NCI-H187 treated with DMSO at 0.1 percent for 48 hours (cell line): ENCODE measurements at regions not wholly inside any gene's neighbourhood (a gene's known extent, or its start where the extent isn't known, plus 50 kb on each side); places are given as distances from the start of the nearest gene placed in this dataset.
"Not testable (repeated sequence)": the region's sequence is repeated elsewhere in the genome, so short reads cannot be mapped to it uniquely, and the experiment has no call there.

Experiments used
- DNase-seq: peaks from one replicate; lab custom pipeline; 2025; lab: John Stamatoyannopoulos, UW

DNA sequence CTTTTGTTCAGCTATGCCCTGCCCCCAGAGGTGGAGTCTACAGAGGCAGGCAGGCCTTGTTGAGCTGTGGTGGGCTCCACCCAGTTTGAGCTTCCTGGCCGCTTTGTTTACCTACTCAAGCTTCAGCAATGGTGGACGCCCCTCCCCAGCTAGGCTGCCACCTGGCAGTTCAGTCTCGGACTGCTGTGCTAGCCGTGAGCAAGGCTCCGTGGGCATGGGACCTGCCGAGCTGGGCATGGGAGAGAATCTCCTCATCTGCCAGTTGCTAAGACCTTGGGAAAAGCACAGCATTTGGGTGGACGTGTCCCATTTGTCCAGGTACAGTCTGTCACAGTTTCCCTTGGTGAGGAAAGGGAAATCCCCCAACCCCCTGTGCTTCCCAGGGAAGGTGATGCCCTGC, 270.0 kb upstream of the TCERG1L start:
- DNase-seq, result not testable (repeated sequence)

GRCh38 chr10:131584287-131584686, 272.8 kb upstream of the TCERG1L start:
- DNase-seq, result no peak

DNA sequence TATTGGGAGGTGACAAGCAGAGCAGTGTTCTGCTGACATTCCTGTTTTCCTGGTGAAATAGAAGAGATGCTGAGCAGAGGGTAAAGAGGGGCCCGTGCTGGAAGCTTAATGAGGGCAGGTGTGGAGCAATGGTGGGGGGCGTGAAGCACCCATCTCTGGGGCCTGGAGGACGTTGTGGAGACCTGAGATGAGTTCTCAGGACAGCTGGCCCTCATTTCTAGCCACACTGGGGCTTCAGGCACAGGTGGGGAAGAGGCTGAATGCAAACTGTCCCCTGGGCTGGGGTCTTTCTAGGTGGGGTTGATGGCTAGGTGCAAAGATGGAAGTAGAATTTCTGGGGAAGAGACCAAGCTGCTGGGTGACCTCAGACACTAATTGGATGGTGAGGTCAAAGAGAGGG, 274.2 kb upstream of the TCERG1L start:
- DNase-seq, result no peak

DNA sequence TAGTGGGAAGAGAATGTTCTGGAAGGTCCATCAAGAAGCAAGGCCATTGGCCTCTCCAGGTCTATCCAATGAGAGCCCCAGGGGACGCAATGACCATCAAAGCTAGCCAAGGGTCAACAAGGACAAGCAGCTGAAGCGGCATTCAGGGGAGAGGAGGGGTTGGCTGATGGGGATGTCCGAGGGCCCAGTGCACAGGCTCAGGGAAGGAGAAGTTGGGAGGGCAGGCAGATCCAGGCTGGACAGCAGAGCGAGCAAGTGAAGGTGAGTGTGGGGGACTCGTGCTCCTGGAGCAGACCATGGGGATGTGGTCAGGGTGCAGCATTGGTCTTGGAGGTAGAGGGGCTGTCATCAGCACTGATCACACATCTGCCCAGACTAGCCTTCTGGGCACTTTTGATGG, 275.4 kb upstream of the TCERG1L start:
- no peak for DNase-seq

GRCh38 chr10:131587976-131588680, 276.6 kb upstream of the TCERG1L start:
- DNase-seq, result no peak

DNA sequence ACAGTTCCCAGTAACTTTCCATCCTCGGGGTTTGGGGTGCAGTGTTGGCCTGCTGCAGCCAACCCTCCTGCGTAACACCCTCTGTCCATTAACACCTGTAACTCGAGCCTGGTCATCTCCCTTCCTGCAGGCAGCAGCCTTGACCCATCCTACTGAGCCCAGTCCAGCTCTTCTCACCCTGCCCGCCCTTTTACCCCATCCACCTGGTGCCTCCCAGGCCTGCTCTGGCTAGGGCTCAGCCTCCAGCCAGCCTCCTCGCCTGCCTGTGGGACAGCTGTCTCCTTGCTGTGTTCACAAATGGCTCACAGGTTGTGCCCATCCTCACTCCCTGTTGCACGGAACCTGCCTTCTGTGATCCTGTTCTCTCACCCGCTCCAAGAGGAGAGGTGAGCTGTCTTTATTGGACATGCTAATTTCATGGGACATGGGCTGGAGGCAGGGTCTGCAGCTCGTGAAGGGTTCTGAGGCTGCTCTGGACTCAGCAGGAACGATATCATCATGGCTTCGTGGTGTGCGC, 277.2 kb upstream of the TCERG1L start:
- DNase-seq, result no peak

DNA sequence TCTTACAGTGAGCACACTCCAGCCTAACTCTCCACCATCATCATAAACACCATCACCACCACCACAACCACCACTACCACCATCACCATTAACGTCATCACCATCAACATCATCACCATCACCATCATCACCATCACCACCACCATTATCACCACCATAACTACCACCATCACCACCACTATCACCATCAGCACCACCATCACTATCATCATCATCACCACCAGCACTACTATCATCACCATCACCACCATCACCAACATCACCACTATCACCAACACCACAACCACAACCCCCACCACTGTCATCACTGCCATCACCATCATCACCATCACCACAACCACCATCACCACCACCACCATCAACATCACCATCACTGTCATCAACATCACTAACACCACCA, 279.0 kb upstream of the TCERG1L start:
- DNase-seq, result no peak

- no peak for DNase-seq
Measured at GRCh38 chr10:131591936-131592335, 280.4 kb upstream of the TCERG1L start.

GRCh38 chr10:131609176-131609575, 291.6 kb upstream of the PPP2R2D start:
- DNase-seq, result no peak

- DNase-seq, result no peak
Measured at GRCh38 chr10:131615150-131615549, 285.7 kb upstream of the PPP2R2D start.

GRCh38 chr10:131616040-131616439, 284.8 kb upstream of the PPP2R2D start:
- no peak for DNase-seq

DNA sequence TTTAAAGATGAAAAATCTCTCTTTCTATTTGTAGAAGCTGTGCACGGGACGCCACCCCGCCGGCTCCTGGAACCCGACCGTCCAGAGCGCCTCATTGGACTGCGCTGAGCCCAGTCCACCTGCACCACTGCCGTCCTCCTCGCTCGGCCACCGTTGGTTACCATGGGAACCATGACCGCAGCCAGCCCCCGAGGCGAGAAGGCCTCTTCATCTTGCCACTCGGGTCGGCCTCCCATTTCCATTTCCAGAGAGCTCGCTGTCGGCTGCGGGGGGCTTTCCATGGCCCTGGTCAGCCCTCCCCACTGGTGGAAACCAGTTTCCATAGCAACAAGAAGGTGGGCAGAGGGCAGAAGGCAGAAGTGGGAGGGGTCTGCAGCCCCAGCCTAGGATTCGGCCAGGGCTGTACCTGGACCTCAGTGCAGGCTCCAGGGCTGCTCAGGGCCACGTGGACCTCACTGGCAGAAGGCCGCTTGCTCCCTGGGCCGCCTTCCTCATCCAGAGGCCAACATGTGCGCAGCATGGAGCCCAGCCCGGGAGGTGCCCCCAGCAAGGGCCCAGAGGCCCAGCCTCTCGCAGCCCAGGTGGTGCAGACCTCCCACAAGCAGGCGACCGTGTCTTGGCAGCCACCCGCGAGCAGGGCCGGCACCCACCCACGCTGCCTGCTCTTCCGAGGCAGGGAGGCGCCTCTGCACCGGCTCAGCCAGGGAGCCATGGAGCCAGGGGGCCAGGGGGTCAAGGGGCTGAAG, 283.5 kb upstream of the PPP2R2D start:
- no peak for DNase-seq

GRCh38 chr10:131618587-131619267, 282.1 kb upstream of the PPP2R2D start:
- DNase-seq, result no peak

DNA sequence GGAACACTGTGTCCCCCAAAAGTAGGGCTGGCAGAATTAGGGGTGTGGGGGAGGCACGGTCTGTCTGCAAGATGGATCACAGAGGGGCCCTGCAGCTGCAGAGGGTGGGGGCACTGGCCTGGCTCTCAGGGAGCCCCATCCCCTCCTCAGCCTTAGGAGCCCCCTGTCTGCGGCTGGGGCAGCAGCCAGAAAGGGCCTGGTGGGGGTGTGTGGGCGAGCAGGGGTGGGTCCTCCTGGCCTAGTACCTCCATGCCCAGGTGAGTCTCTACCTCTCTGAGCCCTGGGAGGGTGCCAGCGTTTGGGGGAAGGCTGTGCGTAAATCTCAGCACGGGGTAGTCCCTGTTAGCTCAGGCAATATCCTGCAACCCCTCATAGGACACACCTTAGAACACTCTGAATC, 280.5 kb upstream of the PPP2R2D start:
- DNase-seq, result no peak

GRCh38 chr10:131620904-131621303, 279.9 kb upstream of the PPP2R2D start:
- no peak for DNase-seq

DNA sequence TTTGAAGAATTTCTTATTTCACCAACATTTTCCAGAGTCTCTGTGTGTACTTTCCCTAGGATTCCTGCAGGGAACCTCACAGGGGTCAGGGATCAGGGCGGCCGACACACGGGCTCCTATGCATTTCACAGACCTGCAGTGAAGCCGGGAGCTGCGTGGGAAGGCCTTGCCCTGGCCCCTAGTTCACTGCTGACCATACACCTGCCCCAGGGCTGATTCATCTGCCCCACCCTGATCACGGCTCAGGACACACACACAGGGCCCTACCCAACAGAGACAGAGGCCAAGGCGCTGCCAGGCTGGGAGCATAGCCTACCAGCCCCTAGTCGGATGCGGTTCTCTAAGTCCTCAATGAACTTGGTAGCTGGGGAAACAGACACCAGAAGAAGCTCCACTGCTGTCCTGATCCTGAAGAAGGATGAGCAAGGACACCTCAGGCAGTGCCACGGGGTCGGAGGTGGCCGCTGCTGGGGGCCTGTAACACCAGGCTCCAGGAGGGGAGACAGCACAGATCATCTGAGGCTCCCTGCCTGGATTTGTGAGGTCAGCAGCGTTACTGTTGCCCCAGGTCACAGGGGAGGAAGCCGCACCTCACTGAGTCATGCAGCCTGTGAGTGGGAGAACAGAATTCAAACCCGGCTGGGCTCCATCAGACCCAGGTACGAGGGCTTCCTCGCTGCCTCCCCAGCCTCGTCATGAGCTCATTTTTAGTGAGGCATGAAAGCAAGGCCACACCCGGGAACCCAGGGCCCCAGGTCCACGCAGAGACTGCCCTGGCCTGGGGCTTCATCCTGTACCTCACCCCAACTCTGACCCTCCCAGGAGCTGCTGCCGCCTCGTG, 278.8 kb upstream of the PPP2R2D start:
- no peak for DNase-seq

GRCh38 chr10:131625041-131625440, 275.8 kb upstream of the PPP2R2D start:
- DNase-seq, result no peak

GRCh38 chr10:131626274-131626673, 274.5 kb upstream of the PPP2R2D start:
- DNase-seq, result no peak

DNA sequence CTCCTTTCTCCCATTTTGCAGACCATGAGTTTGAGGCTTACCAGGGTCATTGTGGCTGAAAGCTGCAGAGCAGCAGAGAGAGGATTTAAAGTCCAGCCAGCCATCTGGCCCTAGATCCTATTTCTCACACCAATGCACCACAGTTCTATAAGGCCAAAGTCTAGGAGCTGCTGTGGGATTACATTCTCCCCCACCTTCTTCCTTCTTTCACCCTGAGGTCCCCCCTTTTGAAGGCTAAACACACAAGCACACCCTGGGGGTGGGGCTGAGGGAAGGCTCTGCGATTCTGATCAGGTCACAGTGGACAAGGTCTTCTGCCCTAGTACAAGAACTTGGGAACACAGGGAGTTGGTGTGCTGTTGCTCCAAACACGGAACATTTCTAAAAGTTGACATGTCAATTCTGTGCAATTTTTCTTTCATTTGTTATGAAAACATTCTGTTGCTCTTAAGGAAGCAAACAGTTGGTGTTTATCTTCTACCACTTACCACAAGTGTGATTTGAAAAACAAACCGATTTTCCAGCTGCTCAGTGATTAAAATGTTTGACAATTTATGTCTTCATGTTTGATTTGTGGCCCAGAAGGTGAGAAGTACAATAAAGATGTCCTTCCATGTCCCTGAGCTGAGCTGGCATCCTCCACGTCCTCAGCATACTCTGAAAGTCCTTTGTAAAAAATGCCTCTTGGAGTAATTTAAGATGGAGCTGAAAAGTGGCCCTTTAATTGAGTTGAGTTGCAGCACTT, 271.6 kb upstream of the PPP2R2D start:
- DNase-seq, result no peak

DNA sequence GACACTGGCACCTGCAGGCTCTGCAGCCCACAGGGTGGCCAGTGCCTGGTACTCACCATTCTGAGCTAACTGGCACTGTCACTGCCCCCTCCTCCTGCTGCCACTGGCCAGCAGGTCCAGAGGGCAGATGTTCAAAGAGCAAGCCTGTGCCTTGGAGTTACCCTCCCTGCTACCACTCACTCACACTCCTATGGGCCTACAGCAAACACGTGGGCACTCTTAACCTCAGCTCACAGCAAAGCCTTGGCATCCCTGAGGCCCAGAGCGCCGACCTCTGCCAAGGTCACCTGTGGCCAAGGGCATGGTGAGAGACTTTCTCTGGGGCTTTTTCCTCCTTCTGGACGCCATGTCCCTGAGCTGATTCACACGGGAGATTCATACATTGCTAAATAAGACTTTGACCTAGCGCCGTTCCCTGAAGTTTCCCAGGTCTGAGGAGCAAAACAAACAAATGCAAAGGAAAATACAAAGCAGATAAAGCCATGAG, 270.0 kb upstream of the PPP2R2D start:
- DNase-seq, result no peak

DNA sequence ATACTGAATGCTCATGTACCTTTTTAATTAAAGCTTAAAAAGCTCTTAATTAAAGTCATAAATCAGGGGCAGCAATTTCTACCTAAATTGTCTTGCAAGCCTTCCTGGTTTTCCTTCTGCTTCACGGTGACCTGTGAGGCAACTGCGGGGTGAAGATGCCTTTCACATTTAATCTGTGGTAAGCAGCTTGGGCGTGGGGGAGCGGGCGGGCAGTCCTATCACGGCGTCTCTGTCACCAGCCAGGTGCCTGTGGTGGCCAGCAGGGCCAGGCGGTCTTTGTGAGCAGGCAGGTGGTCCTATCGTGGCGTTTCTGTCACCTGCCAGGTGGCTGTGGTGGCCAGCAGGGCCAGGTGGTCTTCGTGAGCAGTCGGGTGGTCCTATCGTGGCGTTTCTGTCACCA, 269.2 kb upstream of the PPP2R2D start:
- no peak for DNase-seq
